8988T (cell line): ENCODE measurements at regions not wholly inside any gene's neighbourhood (a gene's known extent, or its start where the extent isn't known, plus 50 kb on each side); places are given as distances from the start of the nearest gene placed in this dataset.

ENCODE experiments used
- DNase-seq: peaks from one replicate; pipeline ENCODE4 v3.0.0; 2011

- DNase-seq, result no peak
Measured at GRCh38 chr6:21648475-21649050, 55.0 kb downstream of the SOX4 start.

GRCh38 chr6:21653323-21653722 lies 59.8 kb downstream of the SOX4 start:
- DNase-seq, result no peak

GRCh38 chr6:21653905-21654304 lies 60.4 kb downstream of the SOX4 start:
- no peak for DNase-seq

- DNase-seq, result no peak
Measured at GRCh38 chr6:21654361-21654760, 60.8 kb downstream of the SOX4 start.

- DNase-seq, result no peak
Measured at GRCh38 chr6:21663966-21664313, 70.4 kb downstream of the SOX4 start.

GRCh38 chr6:21664314-21665109 lies 71.0 kb downstream of the SOX4 start:
- no peak for DNase-seq

GRCh38 chr6:21665110-21665391 lies 71.5 kb downstream of the SOX4 start:
- DNase-seq, result no peak

- no peak for DNase-seq
Measured at GRCh38 chr6:21665392-21666200, 72.0 kb downstream of the SOX4 start.

GRCh38 chr6:21666201-21666691 lies 72.7 kb downstream of the SOX4 start:
- no peak for DNase-seq

- DNase-seq, result no peak
Measured at GRCh38 chr6:21666853-21667681, 73.5 kb downstream of the SOX4 start.

GRCh38 chr6:21668795-21669194 lies 75.2 kb downstream of the SOX4 start:
- no peak for DNase-seq

- DNase-seq, result no peak
Measured at GRCh38 chr6:21676769-21677168, 83.2 kb downstream of the SOX4 start.

GRCh38 chr6:21678990-21679389 lies 85.4 kb downstream of the SOX4 start:
- no peak for DNase-seq

- DNase-seq, result no peak
Measured at GRCh38 chr6:21679761-21680265, 86.3 kb downstream of the SOX4 start.

GRCh38 chr6:21680611-21681010 lies 87.1 kb downstream of the SOX4 start:
- DNase-seq, result no peak

GRCh38 chr6:21690489-21690888 lies 96.9 kb downstream of the SOX4 start:
- no peak for DNase-seq

- DNase-seq, result no peak
Measured at GRCh38 chr6:21691685-21692346, 98.3 kb downstream of the SOX4 start.

- no peak for DNase-seq
Measured at GRCh38 chr6:21692721-21693120, 99.2 kb downstream of the SOX4 start.

GRCh38 chr6:21694168-21694567 lies 100.6 kb downstream of the SOX4 start:
- no peak for DNase-seq

- no peak for DNase-seq
Measured at GRCh38 chr6:21707524-21708319, 114.2 kb downstream of the SOX4 start.

GRCh38 chr6:21708320-21708580 lies 114.7 kb downstream of the SOX4 start:
- no peak for DNase-seq

- DNase-seq, result no peak
Measured at GRCh38 chr6:21710216-21710615, 116.7 kb downstream of the SOX4 start.
